ENCODE measurements at regions not wholly inside any gene's neighbourhood (a gene's known extent, or its start where the extent isn't known, plus 50 kb on each side); places are given as distances from the start of the nearest gene placed in this dataset.

DNA sequence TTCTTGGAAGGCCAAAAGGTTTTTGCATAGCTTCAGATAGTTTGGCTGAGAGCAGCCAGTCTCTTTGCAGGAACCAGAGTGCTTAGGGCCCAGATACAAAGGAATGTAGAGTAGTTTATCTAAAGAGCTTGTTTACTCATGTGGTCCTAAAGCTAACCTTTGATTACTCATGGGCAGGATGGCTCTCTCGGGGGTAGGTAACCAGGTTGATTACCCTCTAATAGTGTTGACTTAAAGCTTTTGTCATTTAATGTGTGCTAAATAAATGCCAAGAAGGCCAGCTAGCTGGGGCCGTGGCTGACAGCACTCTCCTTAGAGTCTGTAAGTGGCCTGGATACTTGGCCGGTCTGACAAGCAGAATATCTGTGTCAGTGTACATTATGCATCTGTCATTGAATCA, 69.7 kb upstream of the MAGEB16 start:
- Histone ChIP-seq H3K9ac (ENCODE audit: low read length in 5 of 5) (no peak overlapping the region), H3K9me3 (ENCODE audit: control insufficient read depth in 5 of 5, low read length in 5 of 5) (no peaks in the 10 kb centered on the region), H3K36me3 (ENCODE audit: control insufficient read depth in 5 of 5, insufficient read depth in 5 of 5, low read length in 5 of 5) (no peaks in the 10 kb centered on the region), H3K27ac (ENCODE audit: low read depth, low read length) (no peak overlapping the region), H3K27me3 (ENCODE audit: control insufficient read depth in 5 of 5, insufficient read depth in 4 of 5, low read length in 5 of 5) (peaks cover 0 to 5% (median under 1%) of the 10 kb centered on the region in 5 donors), H3K4me3 (ENCODE audit: low read depth in 1 of 5, low read length in 5 of 5) (no peak overlapping the region), H3K4me1 (ENCODE audit: control insufficient read depth in 5 of 5, insufficient read depth in 5 of 5, low read length in 5 of 5) (no peaks in the 10 kb centered on the region)

DNA sequence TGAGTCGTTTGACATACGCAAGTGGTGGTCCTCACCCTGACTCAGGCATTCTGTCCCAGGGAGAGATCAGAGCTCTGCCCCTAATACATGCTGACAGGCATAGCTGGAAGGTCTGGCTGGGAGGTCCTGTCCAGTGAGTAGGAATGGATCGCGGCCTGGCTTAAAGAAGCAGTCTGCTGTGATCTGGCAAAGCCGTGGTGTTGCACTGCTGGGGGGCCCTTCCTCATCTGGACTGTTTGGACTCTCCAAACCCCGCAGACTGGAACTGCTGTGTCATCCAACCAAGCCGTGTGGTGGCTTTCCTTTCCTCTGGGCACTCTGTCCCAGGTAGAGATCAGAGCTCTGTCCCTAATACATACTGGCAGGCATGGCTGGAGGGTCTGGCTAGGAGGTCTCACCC, 64.3 kb upstream of the MAGEB16 start:
- peaks cover 4 to 16% (median 7%) of the 10 kb centered on the region in 5 donors for H3K27me3 ChIP-seq (ENCODE audit: control insufficient read depth in 5 of 5, insufficient read depth in 4 of 5, low read length in 5 of 5)
- no peak overlapping the region for H3K27ac ChIP-seq (ENCODE audit: low read depth, low read length)
- no peaks in the 10 kb centered on the region for H3K36me3 ChIP-seq (ENCODE audit: control insufficient read depth in 5 of 5, insufficient read depth in 5 of 5, low read length in 5 of 5)
- H3K9me3 ChIP-seq (ENCODE audit: control insufficient read depth in 5 of 5, low read length in 5 of 5) = no peaks in the 10 kb centered on the region
- H3K4me3 ChIP-seq (ENCODE audit: low read depth in 1 of 5, low read length in 5 of 5) = no peak overlapping the region
- H3K9ac ChIP-seq (ENCODE audit: low read length in 5 of 5) = no peak overlapping the region
- no peaks in the 10 kb centered on the region for H3K4me1 ChIP-seq (ENCODE audit: control insufficient read depth in 5 of 5, insufficient read depth in 5 of 5, low read length in 5 of 5)

DNA sequence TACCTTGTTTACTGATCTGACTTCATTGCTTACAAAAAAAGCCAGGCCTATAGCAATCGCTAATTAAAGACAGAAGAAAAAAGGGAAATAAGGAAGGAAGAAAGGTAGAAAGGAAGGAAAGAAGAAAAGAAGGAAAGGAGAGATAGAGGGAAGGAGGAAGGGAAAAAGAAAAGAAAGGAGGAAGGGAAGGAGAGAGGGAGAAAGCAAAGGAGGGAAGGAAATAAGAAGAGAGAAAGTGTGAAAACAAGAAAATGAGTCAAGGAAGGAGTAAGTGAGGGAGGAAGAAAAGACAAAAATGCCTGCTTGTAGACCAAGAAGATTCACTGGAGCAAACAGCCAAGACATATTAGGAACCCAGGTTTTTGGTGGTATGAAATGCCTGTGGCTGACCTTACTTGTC, 57.0 kb upstream of the MAGEB16 start:
- Histone ChIP-seq H3K27ac (ENCODE audit: low read depth, low read length) (no peak overlapping the region), H3K4me3 (ENCODE audit: low read depth in 1 of 5, low read length in 5 of 5) (no peak overlapping the region)

DNA sequence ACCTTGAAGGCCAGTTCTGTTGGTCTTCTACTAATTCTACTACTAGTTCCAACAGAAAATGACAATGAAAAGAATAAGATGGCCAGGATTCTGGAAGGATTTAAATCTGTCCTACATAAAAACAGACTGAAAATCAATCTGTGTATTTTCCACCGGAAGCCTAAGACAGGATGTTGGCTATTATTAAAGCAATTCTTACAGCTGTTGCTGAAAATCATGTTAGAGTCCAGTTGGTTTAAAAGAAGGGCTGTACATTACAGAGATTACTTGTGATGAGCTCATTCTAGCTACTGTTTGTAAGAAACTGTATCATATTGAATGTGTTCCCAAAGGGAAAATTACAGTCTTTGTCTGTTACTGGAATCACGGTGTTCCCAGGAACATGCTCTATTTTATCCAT, 54.8 kb upstream of the MAGEB16 start:
- Histone ChIP-seq H3K27me3 (ENCODE audit: control insufficient read depth in 5 of 5, insufficient read depth in 4 of 5, low read length in 5 of 5) (peaks cover 0 to 4% (median 0%) of the 10 kb centered on the region in 5 donors), H3K9ac (ENCODE audit: low read length in 5 of 5) (no peak overlapping the region), H3K36me3 (ENCODE audit: control insufficient read depth in 5 of 5, insufficient read depth in 5 of 5, low read length in 5 of 5) (no peaks in the 10 kb centered on the region), H3K27ac (ENCODE audit: low read depth, low read length) (no peak overlapping the region), H3K9me3 (ENCODE audit: control insufficient read depth in 5 of 5, low read length in 5 of 5) (peaks cover 0 to 3% (median 0%) of the 10 kb centered on the region in 5 donors), H3K4me3 (ENCODE audit: low read depth in 1 of 5, low read length in 5 of 5) (no peak overlapping the region), H3K4me1 (ENCODE audit: control insufficient read depth in 5 of 5, insufficient read depth in 5 of 5, low read length in 5 of 5) (peaks cover 0 to 5% (median 0%) of the 10 kb centered on the region in 5 donors)

More for the DNA sequence above, 57.0 kb upstream of the MAGEB16 start:
- Histone ChIP-seq H3K36me3 (ENCODE audit: control insufficient read depth in 5 of 5, insufficient read depth in 5 of 5, low read length in 5 of 5) (no peaks in the 10 kb centered on the region), H3K9me3 (ENCODE audit: control insufficient read depth in 5 of 5, low read length in 5 of 5) (no peaks in the 10 kb centered on the region), H3K27me3 (ENCODE audit: control insufficient read depth in 5 of 5, insufficient read depth in 4 of 5, low read length in 5 of 5) (peaks cover 0 to 6% (median 0%) of the 10 kb centered on the region in 5 donors), H3K9ac (ENCODE audit: low read length in 5 of 5) (no peak overlapping the region), H3K4me1 (ENCODE audit: control insufficient read depth in 5 of 5, insufficient read depth in 5 of 5, low read length in 5 of 5) (peaks cover 0 to 5% (median 0%) of the 10 kb centered on the region in 5 donors)

Data from subcutaneous abdominal adipose tissue (tissue), 5 donors.